ENCODE measurements at regions not wholly inside any gene's neighbourhood (a gene's known extent, or its start where the extent isn't known, plus 50 kb on each side); places are given as distances from the start of the nearest gene placed in this dataset.

- Histone ChIP-seq H3K27me3 (ENCODE audit: insufficient read depth, low read depth, severe bottlenecking) (no peaks in the 10 kb centered on the region), H3K36me3 (no peaks in the 10 kb centered on the region), H3K4me3 (ENCODE audit: low read depth, low read length) (no peak overlapping the region), H3K9me3 (ENCODE audit: severe bottlenecking) (peaks cover 10% of the 10 kb centered on the region), H3K27ac (no peak overlapping the region)
- no peak for TF ChIP-seq CTCF (IDR thresholded peaks at IDR 0.05; ENCODE audit: low read depth, low read length)
- no peak for DNase-seq
Measured at GRCh38 chr3:170714122-170714521, 128.2 kb upstream of the SLC7A14 start.

GRCh38 chr3:170713653-170714052 is 127.8 kb upstream of the SLC7A14 start:
- no peak overlapping the region for H3K27ac ChIP-seq
- H3K27me3 ChIP-seq (ENCODE audit: insufficient read depth, low read depth, severe bottlenecking) = no peaks in the 10 kb centered on the region
- no peak for DNase-seq
- no peaks in the 10 kb centered on the region for H3K36me3 ChIP-seq
- no peak for TF ChIP-seq CTCF (IDR thresholded peaks at IDR 0.05; ENCODE audit: low read depth, low read length)
- no peak overlapping the region for H3K4me3 ChIP-seq (ENCODE audit: low read depth, low read length)
- H3K9me3 ChIP-seq (ENCODE audit: severe bottlenecking) = peaks cover 10% of the 10 kb centered on the region

GRCh38 chr3:170712798-170713197 is 126.9 kb upstream of the SLC7A14 start:
- H3K27me3 ChIP-seq (ENCODE audit: insufficient read depth, low read depth, severe bottlenecking) = no peaks in the 10 kb centered on the region
- DNase-seq = no peak
- H3K27ac ChIP-seq = no peak overlapping the region
- no peak for TF ChIP-seq CTCF (IDR thresholded peaks at IDR 0.05; ENCODE audit: low read depth, low read length)
- H3K36me3 ChIP-seq = no peaks in the 10 kb centered on the region
- H3K4me3 ChIP-seq (ENCODE audit: low read depth, low read length) = no peak overlapping the region
- peaks cover 10% of the 10 kb centered on the region for H3K9me3 ChIP-seq (ENCODE audit: severe bottlenecking)

- no peak for DNase-seq
- Histone ChIP-seq H3K4me3 (ENCODE audit: low read depth, low read length) (no peak overlapping the region), H3K27me3 (ENCODE audit: insufficient read depth, low read depth, severe bottlenecking) (no peaks in the 10 kb centered on the region), H3K9me3 (ENCODE audit: severe bottlenecking) (peaks cover 10% of the 10 kb centered on the region), H3K27ac (no peak overlapping the region), H3K36me3 (no peaks in the 10 kb centered on the region)
- TF ChIP-seq CTCF (IDR thresholded peaks at IDR 0.05; ENCODE audit: low read depth, low read length) = no peak
Measured at GRCh38 chr3:170712336-170712735, 126.5 kb upstream of the SLC7A14 start.

- Histone ChIP-seq H3K36me3 (no peaks in the 10 kb centered on the region), H3K9me3 (ENCODE audit: severe bottlenecking) (peaks cover 10% of the 10 kb centered on the region), H3K4me3 (ENCODE audit: low read depth, low read length) (no peak overlapping the region), H3K27me3 (ENCODE audit: insufficient read depth, low read depth, severe bottlenecking) (no peaks in the 10 kb centered on the region), H3K27ac (no peak overlapping the region)
- no peak for TF ChIP-seq CTCF (IDR thresholded peaks at IDR 0.05; ENCODE audit: low read depth, low read length)
- DNase-seq = no peak
Measured at GRCh38 chr3:170711786-170712185, 125.9 kb upstream of the SLC7A14 start.

- H3K36me3 ChIP-seq = no peaks in the 10 kb centered on the region
- no peaks in the 10 kb centered on the region for H3K27me3 ChIP-seq (ENCODE audit: insufficient read depth, low read depth, severe bottlenecking)
- no peak for TF ChIP-seq CTCF (IDR thresholded peaks at IDR 0.05; ENCODE audit: low read depth, low read length)
- peaks cover 10% of the 10 kb centered on the region for H3K9me3 ChIP-seq (ENCODE audit: severe bottlenecking)
- H3K27ac ChIP-seq = no peak overlapping the region
- H3K4me3 ChIP-seq (ENCODE audit: low read depth, low read length) = no peak overlapping the region
- DNase-seq = no peak
Measured at GRCh38 chr3:170709046-170709445, 123.2 kb upstream of the SLC7A14 start.

All from WERI-Rb-1 (cell line).